SK-N-SH (cell line): ENCODE measurements at regions not wholly inside any gene's neighbourhood (a gene's known extent, or its start where the extent isn't known, plus 50 kb on each side); places are given as distances from the start of the nearest gene placed in this dataset.

Source experiments
- CTCF ChIA-PET: fragments of 300-600, 350-600 bp; formaldehyde crosslinking; extraction: SDS; loops from one replicate; lab custom pipeline; 2021; lab: Yijun Ruan, JAX
- POLR2A ChIA-PET: fragments of 350-600 bp; sonication (Branson Sonifier 250); formaldehyde crosslinking; extraction: SDS; loops from one replicate; lab custom pipeline; 2020; ENCODE audit warnings: antibody characterized with exemption, inconsistent platforms; lab: Yijun Ruan, JAX
- DNase-seq: peaks from one replicate; pipeline ENCODE4 v3.0.0; 2012
- H2AFZ ChIP-seq: fragments of 200-600 bp; sonication (generic); 2 replicates; pipeline ENCODE4 v1.8.1; 2016; ENCODE audit warnings: antibody characterized with exemption, mild to moderate bottlenecking, low read depth
- H3F3A ChIP-seq: fragments of 200-600 bp; sonication (generic); replicated peaks from 2 replicates; pipeline ENCODE3; 2016; ENCODE audit warnings: antibody characterized with exemption, mild to moderate bottlenecking; ENCODE audit not compliant: insufficient read depth
- H3K27ac ChIP-seq, 2 experiments: fragments of 200-500 bp in 1 of 2; fragments of 200-600 bp in 1 of 2; sonication (Bioruptor generic) in 1 of 2; sonication (generic), shearing (Covaris generic) in 1 of 2; 2 replicates each; pipeline versions ENCODE4 v1.5.1 to v1.6.1; 2014 to 2016; ENCODE audit warnings: low read depth in 2 of 2, inconsistent platforms in 1 of 2, low read length in 1 of 2, mild to moderate bottlenecking in 1 of 2, mixed read lengths in 1 of 2
- H3K27me3 ChIP-seq: fragments of 200-600 bp; sonication (generic), shearing (Covaris generic); 2 replicates; pipeline ENCODE4 v1.6.1; 2016; ENCODE audit warnings: mixed run types; ENCODE audit not compliant: insufficient read depth
- H3K36me3 ChIP-seq, 2 experiments: fragments of 200-500 bp in 1 of 2; fragments of 200-600 bp in 1 of 2; sonication (Bioruptor generic) in 1 of 2; sonication (generic) in 1 of 2; replicated peaks in 1 of 2; 2 replicates each; pipeline versions ENCODE3 to v1.5.1; 2014 to 2016; ENCODE audit warnings: low read length in 1 of 2, mild to moderate bottlenecking in 1 of 2; ENCODE audit not compliant: insufficient read depth in 2 of 2, control insufficient read depth in 1 of 2
- H3K4me1 ChIP-seq, 2 experiments: fragments of 200-500 bp in 1 of 2; fragments of 200-600 bp in 1 of 2; sonication (Bioruptor generic) in 1 of 2; sonication (generic), shearing (Covaris generic) in 1 of 2; 2 replicates each; pipeline versions ENCODE4 v1.5.1 to v1.6.1; 2014 to 2016; ENCODE audit warnings: low read depth in 1 of 2, low read length in 1 of 2, mixed run types in 1 of 2; ENCODE audit not compliant: insufficient read depth in 2 of 2, control insufficient read depth in 1 of 2
- H3K4me2 ChIP-seq: fragments of 200-600 bp; sonication (generic), shearing (Covaris generic); 2 replicates; pipeline ENCODE4 v1.6.1; 2017; ENCODE audit warnings: mixed run types
- H3K4me3 ChIP-seq, 2 experiments: fragments of 200-500 bp in 1 of 2; fragments of 200-600 bp in 1 of 2; sonication (Bioruptor generic) in 1 of 2; sonication (generic), shearing (Covaris generic) in 1 of 2; 2 replicates each; pipeline versions ENCODE4 v1.5.1 to v1.8.1; 2014 to 2016; ENCODE audit warnings: low read depth in 2 of 2, inconsistent platforms in 1 of 2, low read length in 1 of 2, mild to moderate bottlenecking in 1 of 2, mixed read lengths in 1 of 2, moderate library complexity in 1 of 2
- H3K79me2 ChIP-seq: fragments of 200-600 bp; sonication (generic); 2 replicates; pipeline ENCODE4 v1.8.1; 2017; ENCODE audit warnings: mild to moderate bottlenecking; ENCODE audit not compliant: insufficient read depth
- H3K9ac ChIP-seq: fragments of 200-600 bp; sonication (generic); 2 replicates; pipeline ENCODE4 v1.6.1; 2017; ENCODE audit warnings: mixed run types
- H3K9me2 ChIP-seq: fragments of 200-600 bp; sonication (generic); 2 replicates; pipeline ENCODE4 v1.6.1; 2017; ENCODE audit warnings: mixed run types
- H3K9me3 ChIP-seq: fragments of 200-600 bp; sonication (generic); 2 replicates; pipeline ENCODE4 v1.6.1; 2017; ENCODE audit warnings: mixed run types, mild to moderate bottlenecking, moderate library complexity
- H4K20me1 ChIP-seq: fragments of 200-600 bp; sonication (generic); 2 replicates; pipeline ENCODE4 v1.6.1; 2017; ENCODE audit warnings: mild to moderate bottlenecking, mixed run types; ENCODE audit not compliant: insufficient read depth
- CHD2 ChIP-seq: fragments of 150-350 bp; IDR thresholded peaks from 2 replicates; pipeline ENCODE4 v1.6.1; 2018; ENCODE audit warnings: low read length; ENCODE audit not compliant: partially characterized antibody
- MEF2A ChIP-seq: IDR thresholded peaks from 2 replicates; pipeline ENCODE4 v1.4.0; 2012; ENCODE audit warnings: low read depth, borderline replicate concordance
- NRF1 ChIP-seq: IDR thresholded peaks from 2 replicates; pipeline ENCODE4 v1.6.1; 2012; ENCODE audit warnings: low read depth, mild to moderate bottlenecking, low read length
- RXRA ChIP-seq: IDR thresholded peaks from 2 replicates; pipeline ENCODE4 v1.4.0; 2012; ENCODE audit warnings: low read depth, mild to moderate bottlenecking, borderline replicate concordance
- TAF1 ChIP-seq: IDR thresholded peaks from 2 replicates; pipeline ENCODE4 v1.6.1; 2012; ENCODE audit warnings: low read depth, mild to moderate bottlenecking, low read length, moderate library complexity, borderline replicate concordance
- YY1 ChIP-seq: IDR thresholded peaks from 2 replicates; pipeline ENCODE4 v1.4.0; 2012; ENCODE audit warnings: low read depth, mild to moderate bottlenecking
- WGBS: methylation state at CpG from one replicate; pipeline ENCODE4 v1.1.6; 2017; ENCODE audit warnings: low lambda C conversion rate; 5-methylcytosine and 5-hydroxymethylcytosine counted together
- TF ChIP-seq, protein P1 (sequence below): fragments of 200-600 bp; sonication (generic); IDR thresholded peaks from 2 replicates; pipeline ENCODE4 v1.6.1; 2017; ENCODE audit warnings: antibody characterized with exemption, mild to moderate bottlenecking, moderate library complexity
- TF ChIP-seq, protein P2 (sequence below): IDR thresholded peaks from 2 replicates; pipeline ENCODE4 v1.6.1; 2012; ENCODE audit warnings: mild to moderate bottlenecking, low read depth, low read length, moderate library complexity
- TF ChIP-seq, protein P3 (sequence below): fragments of 150-350 bp; IDR thresholded peaks from 2 replicates; pipeline ENCODE4 v1.6.1; 2016; ENCODE audit warnings: mild to moderate bottlenecking, low read depth, low read length
- TF ChIP-seq, protein P4 (sequence below): fragments of 150-350 bp; IDR thresholded peaks from 2 replicates; pipeline ENCODE4 v1.6.1; 2017; ENCODE audit warnings: antibody characterized with exemption, low read length, low read depth, borderline replicate concordance
- TF ChIP-seq, protein P5 (sequence below): IDR thresholded peaks from 2 replicates; pipeline ENCODE4; 2012

DNA sequence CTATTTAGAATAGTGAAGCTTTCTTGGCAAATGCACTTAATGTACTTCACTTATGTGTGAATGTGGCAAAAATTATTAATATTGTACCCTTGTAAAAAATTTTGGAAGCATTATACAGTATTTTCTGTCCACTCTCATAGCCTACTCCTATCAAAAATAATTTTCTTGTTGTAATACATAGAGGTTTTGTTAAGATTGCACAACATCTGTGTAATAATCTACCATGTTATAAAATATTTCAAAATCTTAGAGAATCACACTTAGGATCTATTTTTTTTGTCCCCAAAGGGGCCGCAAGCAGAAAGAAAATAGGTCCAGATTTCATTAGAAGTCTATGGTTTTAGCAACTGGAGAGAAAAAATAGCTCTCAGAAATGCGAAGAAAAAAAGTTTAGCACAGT is 945.9 kb downstream of the CDH18 start:
- no peaks in the 10 kb centered on the region for H3K9me2 ChIP-seq
- H3K9me3 ChIP-seq = no peaks in the 10 kb centered on the region
- no peaks in the 10 kb centered on the region for H3K36me3 ChIP-seq
- no peaks in the 10 kb centered on the region for H3F3A ChIP-seq
- no peak overlapping the region for H3K4me2 ChIP-seq
- WGBS = 0% methylated on average over 2 of the region's 2 CpGs
- H4K20me1 ChIP-seq = no peaks in the 10 kb centered on the region
- H3K27me3 ChIP-seq = no peaks in the 10 kb centered on the region
- ChIA-PET CTCF (no interaction called here), POLR2A (no interaction called here)
- H3K4me1 ChIP-seq = no peaks in the 10 kb centered on the region
- H3K9ac ChIP-seq = no peak overlapping the region
- DNase-seq = no peak
- H2AFZ ChIP-seq = no peak overlapping the region
- H3K79me2 ChIP-seq = no peaks in the 10 kb centered on the region
- TF ChIP-seq, protein P1, sequence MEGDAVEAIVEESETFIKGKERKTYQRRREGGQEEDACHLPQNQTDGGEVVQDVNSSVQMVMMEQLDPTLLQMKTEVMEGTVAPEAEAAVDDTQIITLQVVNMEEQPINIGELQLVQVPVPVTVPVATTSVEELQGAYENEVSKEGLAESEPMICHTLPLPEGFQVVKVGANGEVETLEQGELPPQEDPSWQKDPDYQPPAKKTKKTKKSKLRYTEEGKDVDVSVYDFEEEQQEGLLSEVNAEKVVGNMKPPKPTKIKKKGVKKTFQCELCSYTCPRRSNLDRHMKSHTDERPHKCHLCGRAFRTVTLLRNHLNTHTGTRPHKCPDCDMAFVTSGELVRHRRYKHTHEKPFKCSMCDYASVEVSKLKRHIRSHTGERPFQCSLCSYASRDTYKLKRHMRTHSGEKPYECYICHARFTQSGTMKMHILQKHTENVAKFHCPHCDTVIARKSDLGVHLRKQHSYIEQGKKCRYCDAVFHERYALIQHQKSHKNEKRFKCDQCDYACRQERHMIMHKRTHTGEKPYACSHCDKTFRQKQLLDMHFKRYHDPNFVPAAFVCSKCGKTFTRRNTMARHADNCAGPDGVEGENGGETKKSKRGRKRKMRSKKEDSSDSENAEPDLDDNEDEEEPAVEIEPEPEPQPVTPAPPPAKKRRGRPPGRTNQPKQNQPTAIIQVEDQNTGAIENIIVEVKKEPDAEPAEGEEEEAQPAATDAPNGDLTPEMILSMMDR = no peak
- TF ChIP-seq YY1 (no peak), TAF1 (no peak), MEF2A (no peak), RXRA (no peak)
- TF ChIP-seq, protein P2, sequence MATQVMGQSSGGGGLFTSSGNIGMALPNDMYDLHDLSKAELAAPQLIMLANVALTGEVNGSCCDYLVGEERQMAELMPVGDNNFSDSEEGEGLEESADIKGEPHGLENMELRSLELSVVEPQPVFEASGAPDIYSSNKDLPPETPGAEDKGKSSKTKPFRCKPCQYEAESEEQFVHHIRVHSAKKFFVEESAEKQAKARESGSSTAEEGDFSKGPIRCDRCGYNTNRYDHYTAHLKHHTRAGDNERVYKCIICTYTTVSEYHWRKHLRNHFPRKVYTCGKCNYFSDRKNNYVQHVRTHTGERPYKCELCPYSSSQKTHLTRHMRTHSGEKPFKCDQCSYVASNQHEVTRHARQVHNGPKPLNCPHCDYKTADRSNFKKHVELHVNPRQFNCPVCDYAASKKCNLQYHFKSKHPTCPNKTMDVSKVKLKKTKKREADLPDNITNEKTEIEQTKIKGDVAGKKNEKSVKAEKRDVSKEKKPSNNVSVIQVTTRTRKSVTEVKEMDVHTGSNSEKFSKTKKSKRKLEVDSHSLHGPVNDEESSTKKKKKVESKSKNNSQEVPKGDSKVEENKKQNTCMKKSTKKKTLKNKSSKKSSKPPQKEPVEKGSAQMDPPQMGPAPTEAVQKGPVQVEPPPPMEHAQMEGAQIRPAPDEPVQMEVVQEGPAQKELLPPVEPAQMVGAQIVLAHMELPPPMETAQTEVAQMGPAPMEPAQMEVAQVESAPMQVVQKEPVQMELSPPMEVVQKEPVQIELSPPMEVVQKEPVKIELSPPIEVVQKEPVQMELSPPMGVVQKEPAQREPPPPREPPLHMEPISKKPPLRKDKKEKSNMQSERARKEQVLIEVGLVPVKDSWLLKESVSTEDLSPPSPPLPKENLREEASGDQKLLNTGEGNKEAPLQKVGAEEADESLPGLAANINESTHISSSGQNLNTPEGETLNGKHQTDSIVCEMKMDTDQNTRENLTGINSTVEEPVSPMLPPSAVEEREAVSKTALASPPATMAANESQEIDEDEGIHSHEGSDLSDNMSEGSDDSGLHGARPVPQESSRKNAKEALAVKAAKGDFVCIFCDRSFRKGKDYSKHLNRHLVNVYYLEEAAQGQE = no peak
- TF ChIP-seq, protein P3, sequence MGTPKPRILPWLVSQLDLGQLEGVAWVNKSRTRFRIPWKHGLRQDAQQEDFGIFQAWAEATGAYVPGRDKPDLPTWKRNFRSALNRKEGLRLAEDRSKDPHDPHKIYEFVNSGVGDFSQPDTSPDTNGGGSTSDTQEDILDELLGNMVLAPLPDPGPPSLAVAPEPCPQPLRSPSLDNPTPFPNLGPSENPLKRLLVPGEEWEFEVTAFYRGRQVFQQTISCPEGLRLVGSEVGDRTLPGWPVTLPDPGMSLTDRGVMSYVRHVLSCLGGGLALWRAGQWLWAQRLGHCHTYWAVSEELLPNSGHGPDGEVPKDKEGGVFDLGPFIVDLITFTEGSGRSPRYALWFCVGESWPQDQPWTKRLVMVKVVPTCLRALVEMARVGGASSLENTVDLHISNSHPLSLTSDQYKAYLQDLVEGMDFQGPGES = no peak
- no peak overlapping the region for H3K4me3 ChIP-seq
- H3K27ac ChIP-seq = no peak overlapping the region

DNA sequence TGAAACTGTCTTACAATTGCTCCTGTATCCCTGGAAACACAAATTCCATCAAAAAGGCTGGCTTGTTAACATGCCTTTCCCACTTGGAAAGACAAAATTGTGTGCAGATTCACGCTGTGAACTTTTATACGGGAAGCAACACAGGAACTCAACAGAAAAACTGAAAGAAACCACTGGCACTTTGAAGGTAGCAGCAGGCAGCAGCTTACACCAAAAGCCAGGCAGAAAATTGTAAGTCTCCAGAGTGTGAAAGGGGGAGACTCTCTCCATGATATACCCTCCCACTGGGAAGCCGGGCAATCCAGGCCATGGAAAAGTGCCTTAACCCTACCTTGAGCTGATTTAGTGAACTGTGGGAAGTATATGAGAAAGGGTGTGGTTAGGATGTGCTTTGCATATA is 943.7 kb downstream of the CDH18 start:
- no peak for DNase-seq
- POLR2A ChIA-PET = no interaction called here
- CTCF ChIA-PET = no interaction called here
- H2AFZ ChIP-seq = no peak overlapping the region
- H3K4me1 ChIP-seq = no peaks in the 10 kb centered on the region
- no peaks in the 10 kb centered on the region for H4K20me1 ChIP-seq
- no peak overlapping the region for H3K9ac ChIP-seq
- no peak overlapping the region for H3K4me3 ChIP-seq
- no peaks in the 10 kb centered on the region for H3K9me2 ChIP-seq
- no peaks in the 10 kb centered on the region for H3K27me3 ChIP-seq
- TF ChIP-seq, protein P4, sequence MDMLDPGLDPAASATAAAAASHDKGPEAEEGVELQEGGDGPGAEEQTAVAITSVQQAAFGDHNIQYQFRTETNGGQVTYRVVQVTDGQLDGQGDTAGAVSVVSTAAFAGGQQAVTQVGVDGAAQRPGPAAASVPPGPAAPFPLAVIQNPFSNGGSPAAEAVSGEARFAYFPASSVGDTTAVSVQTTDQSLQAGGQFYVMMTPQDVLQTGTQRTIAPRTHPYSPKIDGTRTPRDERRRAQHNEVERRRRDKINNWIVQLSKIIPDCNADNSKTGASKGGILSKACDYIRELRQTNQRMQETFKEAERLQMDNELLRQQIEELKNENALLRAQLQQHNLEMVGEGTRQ = no peak
- TF ChIP-seq MEF2A = no peak
- TF ChIP-seq, protein P5, sequence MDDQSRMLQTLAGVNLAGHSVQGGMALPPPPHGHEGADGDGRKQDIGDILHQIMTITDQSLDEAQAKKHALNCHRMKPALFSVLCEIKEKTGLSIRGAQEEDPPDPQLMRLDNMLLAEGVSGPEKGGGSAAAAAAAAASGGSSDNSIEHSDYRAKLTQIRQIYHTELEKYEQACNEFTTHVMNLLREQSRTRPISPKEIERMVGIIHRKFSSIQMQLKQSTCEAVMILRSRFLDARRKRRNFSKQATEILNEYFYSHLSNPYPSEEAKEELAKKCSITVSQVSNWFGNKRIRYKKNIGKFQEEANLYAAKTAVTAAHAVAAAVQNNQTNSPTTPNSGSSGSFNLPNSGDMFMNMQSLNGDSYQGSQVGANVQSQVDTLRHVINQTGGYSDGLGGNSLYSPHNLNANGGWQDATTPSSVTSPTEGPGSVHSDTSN = no peak
- no peak for TF ChIP-seq CHD2
- no peak for TF ChIP-seq NRF1
- TF ChIP-seq TAF1 = no peak
- no peaks in the 10 kb centered on the region for H3K36me3 ChIP-seq
- no peak overlapping the region for H3K4me2 ChIP-seq
- 7% methylated on average over 3 of the region's 3 CpGs for WGBS
- no peak overlapping the region for H3K27ac ChIP-seq
- no peaks in the 10 kb centered on the region for H3K79me2 ChIP-seq
- no peaks in the 10 kb centered on the region for H3K9me3 ChIP-seq
- H3F3A ChIP-seq = no peaks in the 10 kb centered on the region
